Upper lobe of left lung (tissue), 4 donors: ENCODE measurements at regions not wholly inside any gene's neighbourhood (a gene's known extent, or its start where the extent isn't known, plus 50 kb on each side); places are given as distances from the start of the nearest gene placed in this dataset.

ENCODE experiments used
- EP300 ChIP-seq, 4 donors: sonication (generic); formaldehyde crosslinking; IDR thresholded peaks; one replicate each; pipeline ENCODE4 v1.5.1; 2017; ENCODE audit warnings: antibody characterized with exemption in 4 of 4, control low read depth in 2 of 4
- POLR2A ChIP-seq, 4 donors: fragments of 450-650 bp; IDR thresholded peaks; one replicate each; pipeline ENCODE4 v1.5.1; 2016 to 2017; ENCODE audit warnings: antibody characterized with exemption in 4 of 4, mild to moderate bottlenecking in 2 of 4

DNA sequence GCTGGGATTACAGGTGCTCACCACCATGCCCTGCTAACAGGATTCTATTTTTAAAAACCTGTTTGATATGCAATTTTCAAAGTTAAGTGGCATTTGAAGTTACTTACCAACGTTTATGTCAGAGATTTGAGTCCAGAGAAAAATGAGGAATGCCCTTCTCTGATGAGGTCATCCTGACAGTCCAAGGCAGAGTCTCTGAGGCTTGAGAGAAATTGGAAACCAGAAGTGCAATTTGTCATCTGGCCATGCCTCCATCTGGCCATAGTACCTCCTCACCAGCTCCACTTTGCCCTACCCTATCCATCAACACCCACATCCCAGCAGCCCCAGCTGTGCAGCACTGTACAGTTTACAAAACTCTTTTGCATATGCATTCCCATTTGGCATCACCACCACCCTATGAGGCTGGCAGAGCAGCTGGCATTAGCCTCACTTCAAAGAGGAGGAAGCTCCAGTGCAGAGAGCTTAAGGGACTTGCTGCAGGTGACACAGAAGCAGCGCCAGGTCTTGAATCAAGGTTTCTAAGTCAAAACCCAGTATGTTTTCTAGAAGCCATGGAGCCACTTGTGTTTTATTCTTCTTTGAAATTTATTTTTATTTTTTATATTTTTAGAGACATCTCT is 54.5 kb upstream of the PDZD8 start:
- TF ChIP-seq EP300 (IDR thresholded peaks at IDR 0.05) (no peak), POLR2A (IDR thresholded peaks at IDR 0.05) (no peak)
